Thyroid gland (tissue), 4 donors: ENCODE measurements at regions not wholly inside any gene's neighbourhood (a gene's known extent, or its start where the extent isn't known, plus 50 kb on each side); places are given as distances from the start of the nearest gene placed in this dataset.

Source experiments
- CTCF ChIP-seq, 6 experiments: fragments of 200-600 bp in 3 of 6; fragments of 450-650 bp in 3 of 6; sonication (generic) in 3 of 6; IDR thresholded peaks; one replicate each; pipeline ENCODE4 v1.5.1; 2016 to 2019; ENCODE audit warnings: antibody characterized with exemption in 6 of 6, mild to moderate bottlenecking in 2 of 6, inconsistent platforms in 1 of 6, moderate library complexity in 1 of 6
- POLR2A ChIP-seq, 2 donors: fragments of 450-650 bp; IDR thresholded peaks; one replicate each; pipeline ENCODE4 v1.6.1; 2017; ENCODE audit warnings: antibody characterized with exemption in 2 of 2, mild to moderate bottlenecking in 2 of 2, moderate library complexity in 1 of 2

GRCh38 chrX:10728806-10729389, 108.5 kb upstream of the MID1 start:
- TF ChIP-seq CTCF (IDR thresholded peaks at IDR 0.05) (no peak), POLR2A (IDR thresholded peaks at IDR 0.05) (no peak)
